ENCODE measurements at regions not wholly inside any gene's neighbourhood (a gene's known extent, or its start where the extent isn't known, plus 50 kb on each side); places are given as distances from the start of the nearest gene placed in this dataset.

- TF ChIP-seq CTCF (IDR thresholded peaks at IDR 0.05) = no peak
- no peak for TF ChIP-seq POLR2A (IDR thresholded peaks at IDR 0.05)
Observed at GRCh38 chr6:69622230-69622629, 174.6 kb downstream of the LMBRD1 start.
